Neural progenitor cell (in vitro differentiated cells): ENCODE measurements at regions not wholly inside any gene's neighbourhood (a gene's known extent, or its start where the extent isn't known, plus 50 kb on each side); places are given as distances from the start of the nearest gene placed in this dataset.

Experiments
- EZH2 ChIP-seq: fragments of 200-600 bp; sonication (generic); IDR thresholded peaks from 2 replicates; pipeline ENCODE4 v1.6.1; 2017; ENCODE audit warnings: antibody characterized with exemption, mild to moderate bottlenecking, moderate library complexity
- EZH2phosphoT487 ChIP-seq: fragments of 200-600 bp; sonication (generic); IDR thresholded peaks from 2 replicates; pipeline ENCODE4 v1.6.1; 2017; ENCODE audit warnings: antibody characterized with exemption
- TF ChIP-seq, protein P1 (sequence below): fragments of 200-600 bp; sonication (generic); IDR thresholded peaks from 2 replicates; pipeline ENCODE4 v1.5.1; 2017; ENCODE audit warnings: antibody characterized with exemption, mild to moderate bottlenecking

DNA sequence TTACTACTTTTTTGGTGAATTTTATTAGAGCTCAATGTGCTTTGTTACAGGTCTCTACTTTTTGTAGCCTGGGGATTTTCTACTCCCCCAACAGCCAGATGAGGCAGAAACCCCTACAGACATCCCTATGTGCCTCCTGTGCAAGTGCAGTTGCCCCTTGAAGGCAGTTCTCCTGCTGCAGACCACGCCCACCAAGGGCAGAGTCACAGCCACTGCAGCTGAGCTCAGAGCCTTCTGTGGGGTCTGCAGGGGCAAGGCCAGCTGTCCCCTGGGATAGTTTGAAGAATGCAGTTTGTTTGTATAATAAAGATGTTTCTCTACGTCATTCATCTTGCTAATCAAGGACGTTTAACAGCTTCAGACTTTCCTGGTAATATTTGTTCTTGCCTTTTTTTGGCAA lies 76.8 kb downstream of the NPAP1 start:
- TF ChIP-seq, protein P1, sequence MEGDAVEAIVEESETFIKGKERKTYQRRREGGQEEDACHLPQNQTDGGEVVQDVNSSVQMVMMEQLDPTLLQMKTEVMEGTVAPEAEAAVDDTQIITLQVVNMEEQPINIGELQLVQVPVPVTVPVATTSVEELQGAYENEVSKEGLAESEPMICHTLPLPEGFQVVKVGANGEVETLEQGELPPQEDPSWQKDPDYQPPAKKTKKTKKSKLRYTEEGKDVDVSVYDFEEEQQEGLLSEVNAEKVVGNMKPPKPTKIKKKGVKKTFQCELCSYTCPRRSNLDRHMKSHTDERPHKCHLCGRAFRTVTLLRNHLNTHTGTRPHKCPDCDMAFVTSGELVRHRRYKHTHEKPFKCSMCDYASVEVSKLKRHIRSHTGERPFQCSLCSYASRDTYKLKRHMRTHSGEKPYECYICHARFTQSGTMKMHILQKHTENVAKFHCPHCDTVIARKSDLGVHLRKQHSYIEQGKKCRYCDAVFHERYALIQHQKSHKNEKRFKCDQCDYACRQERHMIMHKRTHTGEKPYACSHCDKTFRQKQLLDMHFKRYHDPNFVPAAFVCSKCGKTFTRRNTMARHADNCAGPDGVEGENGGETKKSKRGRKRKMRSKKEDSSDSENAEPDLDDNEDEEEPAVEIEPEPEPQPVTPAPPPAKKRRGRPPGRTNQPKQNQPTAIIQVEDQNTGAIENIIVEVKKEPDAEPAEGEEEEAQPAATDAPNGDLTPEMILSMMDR: no peak
- TF ChIP-seq EZH2phosphoT487: no peak
- TF ChIP-seq EZH2: no peak
